A673 (cell line): ENCODE measurements at regions not wholly inside any gene's neighbourhood (a gene's known extent, or its start where the extent isn't known, plus 50 kb on each side); places are given as distances from the start of the nearest gene placed in this dataset.

Source experiments
- BruUV-seq: library from RNA; stranded (reverse); fragments of 400-500 nt; replicated peaks from 2 replicates; lab custom pipeline; 2021; lab: Mats Ljungman, UMichigan
- CTCF ChIA-PET: fragments of 300-600 bp; sonication (Branson Sonifier 250); formaldehyde crosslinking; loops from one replicate; lab custom pipeline; 2022; ENCODE audit warnings: antibody characterized with exemption; lab: Charles Lee
- POLR2A ChIA-PET: fragments of 300-600 bp; sonication (Branson Sonifier 250); formaldehyde crosslinking; loops from one replicate; lab custom pipeline; 2022; ENCODE audit warnings: antibody characterized with exemption; ENCODE audit not compliant: low non-redundant PET; lab: Charles Lee
- DNase-seq: peaks from one replicate; pipeline ENCODE4 v3.0.0-alpha.2; 2015; ENCODE audit warnings: low spot score
- H3K27ac ChIP-seq: fragments of 200-600 bp; sonication (generic); 2 replicates; pipeline ENCODE4 v1.5.1; 2016; ENCODE audit warnings: mixed run types, low read depth, mild to moderate bottlenecking, mixed read lengths, antibody characterized with exemption, low read length; ENCODE audit not compliant: poor library complexity, severe bottlenecking
- H3K27me3 ChIP-seq: fragments of 200-600 bp; sonication (generic); replicated peaks from 2 replicates; pipeline ENCODE4 v1.6.1; 2017; ENCODE audit warnings: mixed run types, low read depth, mild to moderate bottlenecking, mixed read lengths, antibody characterized with exemption, low read length; ENCODE audit not compliant: insufficient read depth, poor library complexity
- H3K36me3 ChIP-seq: fragments of 200-600 bp; sonication (generic); 2 replicates; pipeline ENCODE4 v1.6.1; 2016; ENCODE audit warnings: mixed run types, mild to moderate bottlenecking, mixed read lengths, antibody characterized with exemption, low read length; ENCODE audit not compliant: insufficient read depth, poor library complexity, severe bottlenecking
- H3K4me1 ChIP-seq: fragments of 200-600 bp; sonication (generic); 2 replicates; pipeline ENCODE4 v1.6.1; 2017; ENCODE audit warnings: mixed run types, mild to moderate bottlenecking, mixed read lengths, antibody characterized with exemption, low read length; ENCODE audit not compliant: insufficient read depth, poor library complexity, severe bottlenecking
- H3K4me3 ChIP-seq: fragments of 200-600 bp; sonication (generic); 2 replicates; pipeline ENCODE4 v1.5.1; 2016; ENCODE audit warnings: low read depth, mixed run types, mild to moderate bottlenecking, mixed read lengths, low read length; ENCODE audit not compliant: poor library complexity, severe bottlenecking
- H3K9me3 ChIP-seq: fragments of 200-600 bp; sonication (generic); 2 replicates; pipeline ENCODE4 v1.6.1; 2016; ENCODE audit warnings: mixed run types, low read depth, mild to moderate bottlenecking, mixed read lengths, antibody characterized with exemption, low read length; ENCODE audit not compliant: poor library complexity, severe bottlenecking
- EZH2 ChIP-seq: fragments of 200-600 bp; sonication (generic); IDR thresholded peaks from 2 replicates; pipeline ENCODE4 v1.6.1; 2017; ENCODE audit warnings: borderline replicate concordance, low read depth, mild to moderate bottlenecking, mixed read lengths, antibody characterized with exemption, low read length; ENCODE audit not compliant: poor library complexity, severe bottlenecking
- intact Hi-C: fragments of 100-400 bp; cut with micrococcal nuclease; formaldehyde crosslinking; loops from one replicate; pipeline ENCODE4 v1.10.0; 2022; ENCODE audit not compliant: unreplicated experiment
- TF ChIP-seq, protein P1 (sequence below): fragments of 300-800, 200-600 bp; sonication (generic); conservative IDR thresholded peaks from 2 replicates; pipeline ENCODE4 v1.5.1; 2017; ENCODE audit warnings: low read depth, mild to moderate bottlenecking, antibody characterized with exemption, low read length, moderate library complexity, mixed read lengths

DNA sequence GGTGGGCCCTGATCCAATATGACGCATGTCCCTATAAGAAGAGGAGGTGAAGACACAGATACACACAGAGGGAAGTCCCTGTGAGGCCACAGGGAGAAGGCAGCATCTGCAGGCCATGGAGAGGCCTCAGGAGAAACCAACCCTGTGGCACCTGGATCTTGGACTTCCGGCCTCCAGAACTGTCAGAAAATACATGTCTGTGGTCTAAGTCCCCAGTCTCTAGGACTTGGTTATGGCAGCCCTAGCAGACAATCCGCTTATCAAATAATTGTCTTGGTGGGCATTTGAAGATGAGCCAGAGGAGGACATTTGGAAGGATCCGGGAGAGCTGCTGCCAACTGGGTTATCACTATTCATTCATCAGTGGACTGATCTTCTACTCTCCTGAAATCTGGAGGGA, 57.6 kb upstream of the FOXQ1 start:
- Histone ChIP-seq H3K4me3 (no peak overlapping the region), H3K27ac (no peak overlapping the region), H3K27me3 (peaks cover 47% of the 10 kb centered on the region), H3K36me3 (no peaks in the 10 kb centered on the region), H3K9me3 (no peaks in the 10 kb centered on the region), H3K4me1 (no peaks in the 10 kb centered on the region)
- no peak for DNase-seq
- POLR2A ChIA-PET, result no interaction called here
- BruUV-seq, result no TSS peak
- TF ChIP-seq EZH2, result no peak
- TF ChIP-seq, protein P1, sequence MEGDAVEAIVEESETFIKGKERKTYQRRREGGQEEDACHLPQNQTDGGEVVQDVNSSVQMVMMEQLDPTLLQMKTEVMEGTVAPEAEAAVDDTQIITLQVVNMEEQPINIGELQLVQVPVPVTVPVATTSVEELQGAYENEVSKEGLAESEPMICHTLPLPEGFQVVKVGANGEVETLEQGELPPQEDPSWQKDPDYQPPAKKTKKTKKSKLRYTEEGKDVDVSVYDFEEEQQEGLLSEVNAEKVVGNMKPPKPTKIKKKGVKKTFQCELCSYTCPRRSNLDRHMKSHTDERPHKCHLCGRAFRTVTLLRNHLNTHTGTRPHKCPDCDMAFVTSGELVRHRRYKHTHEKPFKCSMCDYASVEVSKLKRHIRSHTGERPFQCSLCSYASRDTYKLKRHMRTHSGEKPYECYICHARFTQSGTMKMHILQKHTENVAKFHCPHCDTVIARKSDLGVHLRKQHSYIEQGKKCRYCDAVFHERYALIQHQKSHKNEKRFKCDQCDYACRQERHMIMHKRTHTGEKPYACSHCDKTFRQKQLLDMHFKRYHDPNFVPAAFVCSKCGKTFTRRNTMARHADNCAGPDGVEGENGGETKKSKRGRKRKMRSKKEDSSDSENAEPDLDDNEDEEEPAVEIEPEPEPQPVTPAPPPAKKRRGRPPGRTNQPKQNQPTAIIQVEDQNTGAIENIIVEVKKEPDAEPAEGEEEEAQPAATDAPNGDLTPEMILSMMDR, result no peak
- intact Hi-C loops, result no loop called here
- CTCF ChIA-PET, result no interaction called here

DNA sequence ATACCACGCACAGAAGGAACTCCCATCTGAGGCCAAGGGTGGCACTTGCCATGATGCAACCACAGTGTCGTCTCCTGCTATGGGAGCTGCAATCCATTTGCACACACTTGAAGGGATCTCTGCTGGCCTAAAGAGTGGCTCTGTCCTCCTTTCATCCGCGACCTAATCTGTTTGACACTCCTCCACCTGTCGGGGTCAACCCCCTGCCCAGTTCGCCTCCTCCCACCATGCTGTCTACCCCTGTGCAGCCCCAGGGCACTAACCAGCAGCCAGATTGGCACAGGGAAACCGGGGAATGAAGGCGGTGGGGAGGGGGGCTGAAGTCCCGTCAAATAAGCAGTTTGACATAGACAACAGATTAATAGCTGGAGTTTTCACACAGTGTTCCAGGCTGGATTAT, 58.1 kb upstream of the FOXQ1 start:
- Histone ChIP-seq H3K4me1 (no peaks in the 10 kb centered on the region), H3K27me3 (peaks cover 45% of the 10 kb centered on the region), H3K27ac (no peak overlapping the region), H3K36me3 (no peaks in the 10 kb centered on the region), H3K4me3 (no peak overlapping the region), H3K9me3 (no peaks in the 10 kb centered on the region)
- BruUV-seq, result no TSS peak
- ChIA-PET POLR2A (no interaction called here), CTCF (no interaction called here)
- no peak for DNase-seq
- intact Hi-C loops, result no loop called here
- TF ChIP-seq, protein P1, result no peak
- TF ChIP-seq EZH2, result no peak

DNA sequence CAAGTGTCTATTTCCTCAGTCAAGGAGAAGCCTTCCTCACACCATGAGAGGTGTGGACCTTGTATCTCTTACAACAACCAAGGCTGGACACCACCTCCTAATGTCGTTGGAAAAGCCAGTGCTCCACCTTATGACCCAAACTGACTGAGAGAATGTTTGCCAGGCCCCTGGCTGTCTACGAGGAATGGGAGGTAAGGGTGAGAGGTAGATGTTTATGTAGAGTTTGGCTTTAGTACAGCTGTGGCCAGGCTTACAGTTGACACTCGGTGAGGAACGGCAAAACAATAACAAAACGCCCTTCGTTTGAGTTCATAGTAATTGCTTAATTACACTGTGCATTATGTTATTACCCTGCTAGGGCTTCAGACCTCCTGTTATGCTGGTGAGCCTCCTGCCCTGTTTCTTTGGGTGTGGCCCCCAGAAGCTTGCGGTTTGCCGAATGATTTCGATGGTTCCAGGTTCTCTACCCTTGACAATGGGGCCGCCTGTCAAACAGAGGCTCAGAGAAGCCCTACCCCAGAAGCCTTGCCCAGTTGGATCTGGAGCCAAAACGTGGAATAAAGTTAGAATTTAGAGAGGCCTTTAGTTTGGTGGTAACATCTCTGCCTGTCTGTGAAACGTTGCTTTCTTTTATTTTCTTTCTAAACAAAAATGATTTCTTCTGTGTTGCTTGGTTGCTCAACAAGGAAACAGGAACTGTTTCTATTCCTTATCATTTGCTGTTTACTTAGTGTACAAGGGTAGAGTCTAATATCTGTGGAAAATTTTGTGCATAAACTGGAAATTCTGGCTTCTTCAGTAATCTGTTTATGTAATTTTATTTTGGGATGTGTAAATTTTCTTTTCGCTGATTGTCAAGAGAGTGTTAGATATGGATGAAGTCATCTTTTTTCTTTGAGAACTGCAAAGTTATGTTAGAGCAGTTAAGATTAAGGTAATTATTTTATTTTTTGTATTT, 60.4 kb upstream of the FOXQ1 start:
- Histone ChIP-seq H3K27me3 (peaks cover 57% of the 10 kb centered on the region), H3K4me3 (no peak overlapping the region), H3K36me3 (no peaks in the 10 kb centered on the region), H3K9me3 (no peaks in the 10 kb centered on the region), H3K27ac (no peak overlapping the region), H3K4me1 (no peaks in the 10 kb centered on the region)
- TF ChIP-seq, protein P1, result no peak
- no peak for TF ChIP-seq EZH2
- CTCF ChIA-PET, result no interaction called here
- DNase-seq, result no peak
- POLR2A ChIA-PET, result no interaction called here
- intact Hi-C loops, result no loop called here
- no TSS peak for BruUV-seq
